MCF 10A (cell line): ENCODE measurements at regions not wholly inside any gene's neighbourhood (a gene's known extent, or its start where the extent isn't known, plus 50 kb on each side); places are given as distances from the start of the nearest gene placed in this dataset.

Experiments
- BruUV-seq: library from RNA; stranded (reverse); fragments of 400-500 nt; replicated peaks from 2 replicates; lab custom pipeline; 2021; lab: Mats Ljungman, UMichigan
- CTCF ChIA-PET: fragments of 300-600 bp; sonication (Branson Sonifier 250); formaldehyde crosslinking; extraction: SDS; loops from one replicate; lab custom pipeline; 2021; ENCODE audit warnings: antibody characterized with exemption, inconsistent platforms; lab: Yijun Ruan, JAX
- POLR2A ChIA-PET: fragments of 300-600, 350-650 bp; sonication (Branson Sonifier 250); formaldehyde crosslinking; extraction: SDS; loops from one replicate; lab custom pipeline; 2020; ENCODE audit warnings: antibody characterized with exemption, inconsistent platforms; lab: Yijun Ruan, JAX
- DNase-seq: peaks from one replicate; pipeline ENCODE4 v3.0.0-alpha.2; 2018; ENCODE audit not compliant: unreplicated experiment
- H3K27ac Mint-ChIP-seq: one replicate; pipeline ENCODE4 v1.8.0; 2022; ENCODE audit warnings: mild to moderate bottlenecking, low read depth, mixed read lengths; ENCODE audit not compliant: unreplicated experiment
- H3K27me3 Mint-ChIP-seq: one replicate; pipeline ENCODE4 v1.8.0; 2022; ENCODE audit warnings: mixed read lengths; ENCODE audit not compliant: insufficient read depth, unreplicated experiment
- H3K36me3 Mint-ChIP-seq: one replicate; pipeline ENCODE4 v1.8.0; 2022; ENCODE audit warnings: mild to moderate bottlenecking, moderate library complexity, mixed read lengths; ENCODE audit not compliant: insufficient read depth, unreplicated experiment
- H3K4me1 Mint-ChIP-seq: one replicate; pipeline ENCODE4 v1.8.0; 2022; ENCODE audit warnings: mixed read lengths; ENCODE audit not compliant: insufficient read depth, unreplicated experiment
- H3K4me3 Mint-ChIP-seq: one replicate; pipeline ENCODE4 v1.8.0; 2022; ENCODE audit warnings: mild to moderate bottlenecking, moderate library complexity, mixed read lengths; ENCODE audit not compliant: unreplicated experiment
- H3K9me3 Mint-ChIP-seq: one replicate; pipeline ENCODE4 v1.8.0; 2022; ENCODE audit warnings: mixed read lengths; ENCODE audit not compliant: unreplicated experiment
- CTCF ChIP-seq: fragments of 200-600 bp; IDR thresholded peaks from one replicate; pipeline ENCODE4 v1.8.0; 2022; ENCODE audit warnings: antibody characterized with exemption, mild to moderate bottlenecking; ENCODE audit not compliant: unreplicated experiment
- intact Hi-C: fragments of 100-400 bp; cut with micrococcal nuclease; formaldehyde crosslinking; loops from 2 replicates; pipeline ENCODE4 v1.14.1; 2022

- Mint-ChIP-seq H3K4me3 (no peak overlapping the region), H3K27ac (peak overlapping the region; percentile 74), H3K4me1 (peaks cover 31% of the 10 kb centered on the region), H3K9me3 (no peaks in the 10 kb centered on the region), H3K27me3 (no peaks in the 10 kb centered on the region), H3K36me3 (no peaks in the 10 kb centered on the region)
- ChIA-PET POLR2A (interaction anchor here (0.6 to 1.8 kb wide), 18 partner anchors 9 to 512 kb away, joined by 3 to 8 read pairs (median 4); no protein-coding TSS in a partner anchor), CTCF (interaction anchor here (0.6 to 1.3 kb wide), 4 partner anchors 15 to 102 kb away, joined by 3 to 4 read pairs (median 3); no protein-coding TSS in a partner anchor)
- BruUV-seq = no TSS peak
- no peak for TF ChIP-seq CTCF
- DNase-seq = peak; percentile 90
- intact Hi-C loops = loop anchor here (5.0 kb wide), 3 partner anchors 61 to 101 kb away; partner anchors contain the start of gene PELI1
These were observed 66.6 kb upstream of the PELI1 start for GRCh38 chr2:64210816-64211215.

- ChIA-PET CTCF (interaction anchor here (0.6 to 1.3 kb wide), 3 partner anchors 16 to 299 kb away, joined by 3 read pairs; no protein-coding TSS in a partner anchor), POLR2A (interaction anchor here (0.6 to 1.8 kb wide), 21 partner anchors 8 to 513 kb away, joined by 3 to 8 read pairs (median 4); no protein-coding TSS in a partner anchor)
- TF ChIP-seq CTCF = no peak
- Mint-ChIP-seq H3K27me3 (no peaks in the 10 kb centered on the region), H3K27ac (peak overlapping the region; percentile 74), H3K36me3 (no peaks in the 10 kb centered on the region), H3K4me1 (peaks cover 31% of the 10 kb centered on the region), H3K4me3 (no peak overlapping the region), H3K9me3 (no peaks in the 10 kb centered on the region)
- intact Hi-C loops = loop anchor here (5.0 kb wide), 3 partner anchors 61 to 101 kb away; partner anchors contain the start of gene PELI1
- no peak for DNase-seq
- BruUV-seq = TSS peak; percentile 85
These were observed 67.2 kb upstream of the PELI1 start for GRCh38 chr2:64211276-64211921.

GRCh38 chr2:64212346-64212745, 68.1 kb upstream of the PELI1 start:
- H3K4me1 Mint-ChIP-seq = peaks cover 31% of the 10 kb centered on the region
- peak overlapping the region; percentile 74 for H3K27ac Mint-ChIP-seq
- BruUV-seq = no TSS peak
- peak; percentile 87 for DNase-seq
- H3K27me3 Mint-ChIP-seq = no peaks in the 10 kb centered on the region
- no peak overlapping the region for H3K4me3 Mint-ChIP-seq
- no peaks in the 10 kb centered on the region for H3K36me3 Mint-ChIP-seq
- H3K9me3 Mint-ChIP-seq = no peaks in the 10 kb centered on the region
- ChIA-PET CTCF (no interaction called here), POLR2A (interaction anchor here (0.5 to 1.7 kb wide), 10 partner anchors 10 to 192 kb away, joined by 3 to 11 read pairs (median 4); no protein-coding TSS in a partner anchor)
- intact Hi-C loops = loop anchor here (5.0 kb wide), 3 partner anchors 60 to 100 kb away; partner anchors contain the start of gene PELI1
- no peak for TF ChIP-seq CTCF

GRCh38 chr2:64212801-64213321, 68.6 kb upstream of the PELI1 start:
- DNase-seq = peak; percentile 58
- BruUV-seq = no TSS peak
- Mint-ChIP-seq H3K9me3 (no peaks in the 10 kb centered on the region), H3K27ac (peak overlapping the region; percentile 74), H3K36me3 (no peaks in the 10 kb centered on the region), H3K4me3 (no peak overlapping the region), H3K27me3 (no peaks in the 10 kb centered on the region), H3K4me1 (peaks cover 31% of the 10 kb centered on the region)
- CTCF ChIA-PET = no interaction called here
- intact Hi-C loops = loop anchor here (5.0 kb wide), 3 partner anchors 59 to 99 kb away; partner anchors contain the start of gene PELI1
- no peak for TF ChIP-seq CTCF
- POLR2A ChIA-PET = interaction anchor here (0.5 to 1.7 kb wide), 10 partner anchors 10 to 192 kb away, joined by 3 to 11 read pairs (median 4); no protein-coding TSS in a partner anchor
